ENCODE measurements at regions not wholly inside any gene's neighbourhood (a gene's known extent, or its start where the extent isn't known, plus 50 kb on each side); places are given as distances from the start of the nearest gene placed in this dataset.

DNA sequence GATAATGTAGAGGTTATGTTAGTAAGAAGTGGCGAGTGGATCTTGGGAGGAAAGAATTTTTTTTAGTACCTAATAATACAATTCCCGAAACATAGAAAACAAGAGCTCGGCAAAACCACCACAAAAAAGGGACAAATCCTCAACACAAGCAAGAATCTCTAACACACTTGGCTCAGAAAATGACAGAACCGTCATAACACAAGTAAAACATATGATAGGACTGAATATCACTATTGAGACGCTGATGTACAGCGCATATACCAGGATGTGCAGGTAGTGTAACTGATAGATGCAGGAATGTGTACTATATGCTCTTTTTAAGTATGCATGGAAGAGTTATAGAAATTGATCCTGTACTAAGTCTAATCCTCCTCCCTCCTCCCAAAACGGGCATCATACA is 564.5 kb downstream of the BCL11B start:
- no peak for DNase-seq

DNA sequence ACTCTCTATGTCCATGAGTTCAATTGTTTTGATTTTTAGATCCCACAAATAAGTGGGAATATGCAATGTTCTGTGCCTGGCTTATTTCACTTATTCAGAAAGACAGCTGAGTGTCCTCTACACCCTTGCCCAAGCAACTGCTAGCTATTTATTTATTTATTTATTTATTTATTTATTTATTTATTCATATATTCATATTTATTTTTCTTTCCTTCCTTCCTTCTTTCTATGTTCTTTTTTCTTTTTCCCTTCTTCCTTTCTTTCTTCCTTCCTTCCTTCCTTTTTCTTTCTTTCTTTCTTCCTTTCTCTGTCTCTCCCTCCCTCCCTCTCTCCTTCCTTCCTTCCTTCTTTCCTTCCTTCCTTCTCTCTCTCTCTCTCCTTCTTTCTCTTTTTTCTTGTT is 563.4 kb downstream of the BCL11B start:
- no peak for DNase-seq

DNA sequence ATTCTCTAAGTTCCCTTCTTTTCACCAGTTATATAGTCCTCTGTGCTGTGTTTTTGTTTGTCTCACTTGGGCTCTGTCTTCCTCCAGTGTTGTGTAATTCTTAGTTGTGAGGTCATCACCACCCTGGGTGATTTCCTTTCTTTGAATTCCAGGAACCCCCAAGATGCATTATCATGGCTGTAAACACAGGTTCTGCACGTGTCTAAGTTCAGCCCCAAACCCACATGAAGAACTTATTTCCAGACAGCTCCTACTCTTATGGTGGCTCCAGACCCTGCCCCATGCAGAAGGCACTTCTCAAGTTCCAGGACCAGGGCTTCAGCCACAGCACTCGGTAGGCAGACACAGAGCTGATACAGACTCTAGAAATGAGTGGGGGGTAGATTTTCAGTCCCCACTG is 560.5 kb downstream of the BCL11B start:
- no peak for DNase-seq

DNA sequence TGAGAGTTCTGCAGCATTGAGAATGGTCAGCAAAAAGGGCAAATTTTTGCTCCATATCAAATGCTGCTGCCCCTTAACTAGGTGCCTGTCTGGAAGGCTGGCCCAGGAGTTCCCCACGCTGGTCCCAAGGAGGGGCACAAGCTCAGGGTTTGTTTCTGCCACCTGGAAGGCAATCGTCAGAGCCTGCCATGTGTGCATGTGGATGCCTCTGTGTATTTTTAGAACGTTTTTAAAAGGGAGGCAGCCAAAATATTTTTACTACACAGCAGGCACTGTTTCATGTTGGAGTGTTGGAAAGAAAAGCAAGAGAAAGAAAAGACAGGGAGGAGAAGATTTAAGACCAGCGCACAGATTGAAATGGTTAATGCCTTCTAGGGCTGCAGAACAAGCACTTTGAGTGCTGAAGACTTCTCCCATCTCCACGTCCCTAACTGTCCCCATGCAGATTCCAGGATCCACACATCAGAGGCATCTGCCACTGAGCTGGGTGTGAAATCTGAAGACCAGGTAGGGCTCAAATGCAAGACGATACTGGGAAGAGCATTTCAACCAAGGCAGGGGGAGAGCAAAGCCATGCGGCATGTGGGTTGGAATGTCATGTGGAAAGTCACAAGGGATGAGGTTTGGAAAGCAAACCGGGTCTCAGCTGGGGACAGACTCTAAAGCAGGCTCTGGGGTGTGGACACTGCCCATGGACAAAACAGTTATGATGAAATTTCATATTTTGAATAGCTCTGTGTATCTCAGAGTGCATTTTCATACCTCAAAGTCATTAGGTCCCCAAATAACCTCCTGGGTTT is 557.2 kb downstream of the BCL11B start:
- DNase-seq = no peak

DNA sequence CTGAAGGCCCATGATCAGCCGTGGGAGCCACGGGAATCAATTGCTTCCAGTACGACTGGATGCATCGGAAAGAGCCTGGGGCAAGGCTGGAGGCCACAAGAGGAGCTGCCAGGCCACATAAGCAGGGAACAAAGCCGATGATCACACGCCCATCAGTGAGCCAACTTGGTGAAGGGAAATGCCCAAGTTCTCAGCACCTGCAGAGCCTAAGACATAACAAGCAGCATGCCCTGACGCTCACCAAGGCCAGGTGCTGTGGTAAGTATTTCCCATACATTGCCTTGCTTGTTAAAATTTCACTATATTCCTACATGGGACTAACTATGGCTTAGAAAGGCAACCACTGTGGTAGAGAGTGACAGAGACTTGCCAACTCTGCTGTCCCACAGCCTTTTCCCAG is 555.9 kb downstream of the BCL11B start:
- DNase-seq = no peak

DNA sequence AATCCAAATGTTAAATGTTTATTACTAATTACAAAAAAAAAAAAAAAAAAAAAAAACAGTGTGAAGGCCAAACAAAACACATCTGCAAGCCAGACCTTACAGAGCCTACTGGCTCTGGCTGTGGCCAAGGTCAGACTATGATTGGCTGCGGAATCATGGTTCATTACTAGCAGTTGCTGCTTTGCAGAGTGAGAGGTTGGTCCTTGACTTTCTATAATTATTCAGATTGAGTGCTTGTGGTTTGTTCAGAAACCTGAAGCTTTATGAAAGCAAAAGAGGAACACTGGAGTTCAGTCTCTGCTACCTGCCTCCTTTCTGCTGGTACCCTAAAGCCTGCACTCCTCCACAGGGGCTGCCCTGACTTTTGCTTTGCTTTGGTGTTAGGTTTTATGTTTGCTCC is 550.9 kb downstream of the BCL11B start:
- DNase-seq = no peak

DNA sequence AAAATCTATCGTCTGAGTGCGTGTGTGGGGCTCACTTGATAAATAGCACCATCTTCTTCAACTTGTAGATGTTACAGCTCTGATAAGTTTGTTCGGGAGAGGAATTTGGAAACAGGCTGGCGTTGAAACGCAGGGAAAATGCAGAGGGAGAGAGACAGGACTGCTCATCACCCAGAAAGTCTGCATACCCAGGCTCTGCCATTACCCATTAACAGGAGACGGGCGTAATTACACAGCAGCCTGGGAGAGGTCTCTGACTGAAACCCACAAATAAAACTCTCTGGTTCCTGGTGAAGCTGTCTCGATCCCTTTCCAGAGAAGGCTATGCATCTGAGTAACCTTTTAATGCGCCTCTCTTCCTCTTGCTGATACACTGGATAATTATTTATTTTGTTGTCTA is 547.3 kb downstream of the BCL11B start:
- no peak for DNase-seq

DNA sequence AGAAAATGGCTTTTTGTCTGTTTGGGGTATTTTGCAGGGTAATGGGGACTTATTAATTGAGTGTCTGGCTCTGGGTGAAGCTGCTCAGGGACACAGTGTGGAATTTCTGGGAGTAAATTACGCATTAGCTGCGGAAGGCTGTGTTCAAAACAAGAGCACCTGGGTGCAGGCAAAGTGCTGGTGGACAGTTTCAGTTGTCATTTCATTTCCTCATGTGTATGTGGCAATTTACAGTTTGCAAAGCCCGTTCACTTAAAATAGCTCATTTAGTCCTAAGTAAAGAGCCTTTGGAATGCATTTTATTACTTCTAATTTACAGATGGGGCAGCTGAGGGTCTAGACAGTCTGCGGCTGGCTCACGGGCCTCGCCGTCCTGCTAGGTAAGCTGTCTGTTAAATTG is 546.8 kb downstream of the BCL11B start:
- DNase-seq = no peak

DNA sequence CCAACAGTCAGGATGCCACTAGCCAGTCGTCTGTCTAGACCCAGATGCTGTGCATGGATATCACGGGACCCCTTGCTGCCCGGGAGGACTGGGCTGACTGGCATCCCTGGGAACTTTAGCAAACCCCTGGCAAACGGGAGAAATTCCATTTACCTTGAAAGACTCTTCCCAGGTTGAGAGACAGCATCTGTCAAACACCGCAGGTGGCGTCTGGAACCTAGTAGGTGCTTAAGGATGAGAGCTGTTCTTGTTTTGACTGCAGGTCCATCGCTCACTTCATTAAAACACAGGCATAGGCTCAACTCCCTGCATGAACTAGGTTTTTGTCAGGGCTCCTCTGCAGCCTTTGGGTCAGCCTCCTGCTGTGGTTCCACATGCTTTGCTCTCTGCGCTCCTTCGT is 546.3 kb downstream of the BCL11B start:
- DNase-seq = no peak

DNA sequence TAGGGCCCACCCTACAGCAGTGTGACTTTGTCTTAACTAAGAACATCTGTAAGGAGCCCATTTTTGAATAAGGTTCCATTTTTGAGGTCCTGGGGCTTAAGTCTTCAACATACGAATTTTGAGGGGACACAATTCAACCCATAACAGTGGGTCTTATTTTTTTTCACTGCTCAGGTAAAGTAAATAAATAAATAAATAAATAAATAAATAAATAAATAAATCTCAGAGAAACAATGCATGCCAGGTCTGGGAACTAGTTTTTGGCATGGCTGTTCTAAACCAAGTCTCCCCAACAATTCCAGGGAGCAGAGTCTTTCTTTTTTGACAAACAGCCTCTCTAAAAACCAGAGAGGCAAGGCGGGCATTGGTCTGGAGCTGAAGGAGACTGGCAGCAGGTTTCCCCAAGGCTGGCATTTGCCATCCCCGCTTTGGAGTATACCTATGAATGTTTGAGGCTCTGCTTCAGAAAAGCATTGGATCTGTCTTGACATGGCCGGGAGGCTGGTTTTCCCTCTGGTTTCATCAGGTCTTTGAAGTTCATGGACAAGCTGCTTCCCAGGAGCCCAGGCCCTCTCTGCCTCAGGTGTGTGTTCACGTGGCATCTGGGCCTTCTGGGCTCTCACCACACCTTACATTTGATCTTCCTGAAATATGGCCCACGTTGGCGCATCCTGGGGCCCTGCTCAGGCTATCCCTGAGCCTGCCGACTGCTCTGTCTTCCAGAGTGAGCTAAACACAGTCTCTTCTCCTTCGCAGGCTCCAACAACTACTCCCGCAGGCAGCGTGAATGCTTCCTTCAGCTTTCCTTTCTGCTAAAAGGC is 545.2 kb downstream of the BCL11B start:
- no peak for DNase-seq

DNA sequence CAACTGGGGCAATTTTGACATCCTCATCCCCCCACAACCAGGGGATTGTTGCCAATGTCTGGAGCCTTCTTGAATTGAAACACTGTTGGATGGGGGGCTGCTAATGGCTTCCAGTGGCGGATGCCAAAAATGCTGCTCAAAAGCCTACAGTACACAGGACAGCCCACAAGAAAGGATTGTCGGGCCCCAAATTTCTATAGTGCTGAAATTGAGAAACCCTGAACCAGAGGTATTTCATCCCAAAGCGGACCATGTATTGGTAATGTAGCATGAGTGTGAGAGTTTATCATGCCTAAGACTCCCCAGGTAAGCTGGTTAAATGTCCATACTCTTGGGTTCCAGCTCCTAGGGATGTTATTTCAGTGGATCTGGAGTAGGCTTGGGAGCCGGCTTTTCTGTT is 544.0 kb downstream of the BCL11B start:
- no peak for DNase-seq

DNA sequence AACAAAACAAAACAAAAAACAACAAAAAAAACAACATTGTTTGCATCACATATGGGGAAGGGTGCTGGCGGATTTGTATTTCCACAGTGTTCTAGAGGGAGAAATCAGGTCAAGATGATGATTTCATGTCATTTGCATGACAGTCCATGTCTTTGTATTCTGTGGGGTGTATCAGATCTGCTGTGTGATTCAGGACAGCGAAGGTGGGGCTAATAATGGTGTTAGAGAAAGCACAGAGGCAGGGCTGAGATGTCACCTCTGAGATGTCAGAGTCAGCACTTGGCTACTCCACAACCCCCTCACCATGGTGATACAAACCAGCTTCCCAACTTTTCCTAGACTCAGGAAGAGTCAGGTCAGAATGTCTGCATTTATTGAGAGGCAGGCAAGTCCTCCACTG is 543.2 kb downstream of the BCL11B start:
- no peak for DNase-seq

DNA sequence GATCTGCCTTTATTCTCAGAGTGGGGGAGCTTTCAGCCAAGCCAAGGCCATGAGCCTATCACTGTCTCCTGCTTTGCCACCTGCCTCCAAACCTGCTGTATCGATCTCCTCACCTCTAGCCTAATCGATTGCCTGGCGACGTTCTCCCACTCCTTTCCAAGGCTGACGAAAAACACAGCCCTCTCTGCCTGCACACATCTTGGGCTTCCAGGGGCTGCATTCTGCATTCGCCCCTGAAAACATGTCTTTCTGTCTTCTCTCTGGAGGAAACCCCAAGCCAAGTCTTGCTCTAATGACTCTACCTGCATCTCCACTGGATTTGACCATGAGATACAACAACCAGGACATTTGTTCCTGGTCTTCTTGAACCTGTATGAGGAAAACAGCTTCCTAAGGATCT is 540.7 kb downstream of the BCL11B start:
- DNase-seq = no peak

DNA sequence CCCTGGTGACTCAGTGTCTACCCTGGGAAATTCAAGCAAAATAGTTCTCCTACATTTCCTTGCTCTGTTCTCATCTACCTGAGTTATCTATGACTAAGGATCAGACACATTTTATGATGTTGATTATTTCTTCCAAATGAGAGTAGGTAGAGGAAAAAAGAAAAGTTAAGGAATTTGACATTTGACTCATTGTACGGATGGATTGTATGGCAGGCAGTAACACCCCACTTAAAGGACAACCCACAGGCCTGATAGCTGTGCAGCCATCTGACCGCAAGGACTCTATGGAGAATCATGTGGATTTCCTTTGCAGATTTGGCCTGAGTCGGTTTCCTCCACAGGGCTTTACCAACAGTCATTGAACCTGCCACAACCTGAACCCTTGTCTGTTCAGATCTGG is 540.3 kb downstream of the BCL11B start:
- DNase-seq = no peak

DNA sequence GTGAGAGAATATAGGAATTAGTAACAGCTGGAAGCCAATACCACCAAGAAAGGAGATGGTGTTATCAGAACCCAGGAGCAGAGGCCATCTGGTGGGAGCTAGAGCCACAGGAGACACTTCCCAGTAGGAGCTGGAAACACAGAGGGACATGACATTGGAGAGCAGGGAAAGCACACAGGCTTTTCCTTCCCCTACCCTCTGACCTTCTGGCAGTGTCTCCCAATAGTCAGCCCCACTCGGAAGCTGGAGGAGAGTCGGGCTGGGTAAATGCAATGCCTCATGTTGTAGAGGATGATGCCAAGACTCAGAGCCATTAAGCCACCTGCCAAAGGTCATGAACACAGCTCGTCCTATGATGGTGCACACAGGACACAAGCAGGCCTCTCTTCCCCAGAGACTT is 538.5 kb downstream of the BCL11B start:
- no peak for DNase-seq

DNA sequence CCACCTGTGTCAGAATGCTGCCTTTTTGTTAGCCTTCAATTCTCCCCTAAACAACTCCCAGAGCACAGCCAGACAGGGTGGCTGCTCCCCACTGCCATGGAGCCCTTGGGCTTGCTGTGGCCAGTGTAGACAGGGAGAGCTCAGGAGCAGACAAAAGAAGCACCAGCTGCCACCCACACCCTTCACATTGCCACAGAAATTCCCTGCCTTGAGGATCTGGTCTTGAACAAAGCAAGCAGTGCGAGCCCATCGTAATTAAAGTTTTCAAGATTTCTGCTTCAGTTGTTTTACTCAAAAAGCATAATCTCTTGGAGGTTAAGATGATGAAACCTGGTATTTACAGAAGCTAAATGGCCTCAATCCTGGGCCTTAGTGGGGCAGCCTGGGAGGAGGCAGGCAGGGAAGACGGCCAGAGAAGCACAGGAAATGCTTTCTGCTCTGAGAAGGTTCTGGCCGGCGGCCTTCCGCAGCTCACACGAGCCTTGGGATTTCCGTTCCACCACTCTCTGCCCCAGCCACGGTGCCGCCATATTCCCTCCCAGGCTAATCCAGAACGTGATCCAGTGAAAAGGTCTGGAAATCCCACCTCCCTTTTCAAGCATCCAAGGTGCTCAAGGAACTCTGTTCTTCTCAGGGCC is 535.2 kb downstream of the BCL11B start:
- DNase-seq = no peak

DNA sequence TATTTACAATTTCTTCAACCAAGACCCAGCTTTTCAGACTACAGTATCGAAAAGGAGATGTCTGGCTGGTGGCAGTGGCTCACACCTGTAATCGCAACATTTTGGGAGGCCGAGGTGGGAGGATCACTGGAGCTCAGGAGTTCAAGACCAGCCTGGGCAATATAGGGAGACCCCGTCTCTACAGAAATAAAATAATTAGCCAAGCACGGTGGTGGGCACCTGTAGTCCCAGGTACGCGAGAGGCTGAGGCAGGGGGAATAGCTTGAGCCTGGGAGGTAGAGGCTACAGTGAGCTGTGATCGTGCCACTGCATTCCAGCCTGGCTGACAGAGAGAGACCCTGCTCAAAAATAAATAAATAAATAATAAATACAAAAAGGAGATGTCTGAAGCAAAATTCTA is 530.5 kb downstream of the BCL11B start:
- no peak for DNase-seq

DNA sequence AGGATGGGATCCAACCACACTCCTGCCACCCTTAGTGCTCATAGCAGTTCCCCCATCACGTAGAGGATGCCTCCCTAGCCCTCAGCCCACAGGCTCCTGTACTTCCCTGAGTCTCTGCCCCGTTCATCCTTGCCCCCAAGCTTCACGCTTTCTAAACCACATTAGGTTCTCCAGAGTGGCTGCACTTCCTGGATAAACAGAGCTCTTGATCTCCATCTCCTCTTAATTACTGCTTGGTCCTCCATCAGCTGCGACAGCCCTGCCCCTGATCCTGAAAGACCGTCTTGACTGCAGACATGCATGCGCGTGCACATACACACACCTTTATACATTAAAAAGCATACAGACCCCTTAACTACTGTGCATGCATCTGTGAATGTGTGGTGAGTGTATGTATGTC is 530.0 kb downstream of the BCL11B start:
- DNase-seq = no peak

DNA sequence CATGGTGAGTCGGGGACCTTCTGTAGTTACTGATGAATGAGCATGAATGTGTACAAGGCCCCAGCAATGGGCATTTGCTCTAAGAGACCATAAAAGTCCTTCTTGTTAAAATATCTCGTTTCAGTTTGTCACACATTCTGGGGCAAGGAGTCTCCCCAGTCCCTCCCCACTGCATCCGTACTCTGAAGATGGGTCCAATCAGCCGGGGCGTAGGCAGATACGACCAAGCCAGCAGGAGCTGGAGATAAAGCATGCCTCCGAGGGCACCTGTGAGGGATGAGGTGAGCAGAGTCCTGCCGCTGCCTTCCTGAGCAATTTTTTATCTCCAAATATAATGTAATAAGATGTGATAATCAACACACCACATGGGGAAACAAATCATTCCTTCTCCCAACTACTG is 528.5 kb downstream of the BCL11B start:
- DNase-seq = no peak

DNA sequence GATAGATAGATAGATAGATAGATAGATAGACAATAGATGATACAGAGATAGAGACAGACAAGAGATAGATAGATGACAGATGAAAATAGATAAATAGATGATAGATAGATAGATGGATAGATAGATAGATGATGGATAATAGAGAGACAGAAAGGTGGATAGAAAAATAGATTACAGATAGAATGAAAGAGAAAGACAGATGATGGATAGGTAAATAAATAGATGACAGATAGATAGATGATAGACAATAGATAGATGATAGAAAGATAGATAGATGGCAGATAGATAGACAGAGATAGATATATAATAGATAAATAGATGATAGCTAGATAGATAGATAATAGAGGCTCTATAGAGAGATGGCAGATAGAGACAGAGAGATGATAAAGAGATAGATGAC is 523.0 kb downstream of the BCL11B start:
- DNase-seq = no peak

DNA sequence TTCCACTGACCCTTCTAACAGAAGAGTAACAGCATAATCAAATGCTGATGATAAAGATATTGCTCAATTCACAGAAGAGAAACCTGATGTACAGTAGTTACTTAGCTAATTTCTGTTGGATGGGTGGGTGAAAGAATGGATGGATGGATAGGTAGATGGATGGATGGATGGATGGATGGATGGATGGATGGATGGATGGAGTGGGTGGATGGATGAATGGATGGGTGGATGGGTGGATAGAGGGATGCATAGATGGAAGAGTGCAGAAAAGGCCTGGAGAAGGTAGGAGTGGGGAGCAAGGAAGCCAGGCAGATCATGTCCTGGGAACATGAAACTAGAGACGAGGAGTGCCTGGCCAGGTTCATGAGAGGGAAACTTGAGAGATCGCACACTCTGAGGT is 520.9 kb downstream of the BCL11B start:
- no peak for DNase-seq

DNA sequence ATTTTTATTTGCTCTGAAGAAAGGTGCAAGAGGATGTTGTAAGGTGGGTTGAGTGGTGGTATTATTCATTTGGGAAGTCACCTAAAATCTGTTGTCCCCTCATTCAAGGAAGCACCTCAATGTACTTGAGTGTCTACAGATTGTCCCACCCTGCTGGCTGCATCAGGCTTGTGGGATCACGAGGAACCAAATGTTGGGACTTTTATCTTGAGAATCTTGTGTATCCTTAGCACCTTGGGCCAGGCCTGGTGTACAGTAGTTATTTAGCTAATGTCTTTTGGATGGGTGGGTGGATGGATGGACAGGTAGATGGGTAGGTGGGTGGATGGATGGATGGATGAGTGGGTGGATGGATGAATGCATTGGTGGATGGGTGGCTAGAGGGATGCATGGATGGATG is 519.3 kb downstream of the BCL11B start:
- DNase-seq = no peak

DNA sequence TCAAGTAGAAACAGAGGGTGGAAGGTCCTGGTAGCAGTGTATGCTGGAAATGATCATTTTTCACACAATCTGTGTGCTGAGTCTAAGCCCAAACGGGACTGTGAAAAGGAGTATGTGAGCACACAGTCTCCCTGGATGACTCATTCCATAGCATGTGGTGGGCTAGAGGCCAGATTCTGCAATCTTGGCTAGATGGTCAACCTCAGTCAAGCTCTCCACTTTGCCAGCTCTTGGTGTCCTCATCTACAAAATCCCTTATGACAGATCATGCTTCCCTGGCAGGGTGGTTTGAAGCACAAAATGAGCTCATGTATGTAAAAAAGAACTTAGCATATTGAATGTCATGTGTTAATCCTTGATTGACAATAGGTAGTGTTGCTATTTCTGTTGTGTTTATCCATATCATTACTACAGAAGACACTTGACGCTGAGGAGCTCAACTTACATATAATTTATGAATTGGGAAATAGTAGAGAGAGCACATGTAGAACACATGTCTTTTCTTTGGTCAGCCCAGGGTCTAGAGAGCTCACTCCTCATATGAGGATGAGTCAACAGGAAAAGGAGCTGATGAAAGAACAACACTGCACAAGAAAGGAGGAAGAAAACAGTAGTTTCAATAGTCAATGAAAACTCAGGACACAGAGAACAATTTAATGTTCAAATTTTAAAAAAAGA is 517.5 kb downstream of the BCL11B start:
- no peak for DNase-seq

DNA sequence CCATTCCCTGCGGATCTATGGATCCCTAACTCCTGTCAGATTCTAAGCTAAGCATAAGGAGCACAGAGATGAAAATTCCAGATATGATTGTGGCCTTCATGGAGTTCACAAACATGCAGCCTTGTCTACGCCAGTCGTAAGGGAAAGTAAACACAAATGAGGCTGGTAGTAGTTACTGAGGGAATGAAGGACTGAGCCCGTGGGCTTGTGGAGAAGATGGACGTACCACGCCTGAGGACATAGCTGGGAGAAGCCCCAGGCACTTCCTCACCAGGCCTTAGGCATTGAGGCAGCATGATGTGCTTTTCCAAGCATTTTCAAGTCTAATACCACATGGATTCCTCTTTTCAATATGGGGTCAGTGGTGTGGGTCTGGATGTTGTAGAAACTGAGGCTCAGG is 515.2 kb downstream of the BCL11B start:
- DNase-seq = no peak

All from stimulated activated CD4-positive, alpha-beta T cell treated with anti-CD3 and anti-CD28 coated beads, Interleukin-4, amount 100 ng/mL, for 24 hours (primary cell).